ENCODE measurements at regions not wholly inside any gene's neighbourhood (a gene's known extent, or its start where the extent isn't known, plus 50 kb on each side); places are given as distances from the start of the nearest gene placed in this dataset.

DNA sequence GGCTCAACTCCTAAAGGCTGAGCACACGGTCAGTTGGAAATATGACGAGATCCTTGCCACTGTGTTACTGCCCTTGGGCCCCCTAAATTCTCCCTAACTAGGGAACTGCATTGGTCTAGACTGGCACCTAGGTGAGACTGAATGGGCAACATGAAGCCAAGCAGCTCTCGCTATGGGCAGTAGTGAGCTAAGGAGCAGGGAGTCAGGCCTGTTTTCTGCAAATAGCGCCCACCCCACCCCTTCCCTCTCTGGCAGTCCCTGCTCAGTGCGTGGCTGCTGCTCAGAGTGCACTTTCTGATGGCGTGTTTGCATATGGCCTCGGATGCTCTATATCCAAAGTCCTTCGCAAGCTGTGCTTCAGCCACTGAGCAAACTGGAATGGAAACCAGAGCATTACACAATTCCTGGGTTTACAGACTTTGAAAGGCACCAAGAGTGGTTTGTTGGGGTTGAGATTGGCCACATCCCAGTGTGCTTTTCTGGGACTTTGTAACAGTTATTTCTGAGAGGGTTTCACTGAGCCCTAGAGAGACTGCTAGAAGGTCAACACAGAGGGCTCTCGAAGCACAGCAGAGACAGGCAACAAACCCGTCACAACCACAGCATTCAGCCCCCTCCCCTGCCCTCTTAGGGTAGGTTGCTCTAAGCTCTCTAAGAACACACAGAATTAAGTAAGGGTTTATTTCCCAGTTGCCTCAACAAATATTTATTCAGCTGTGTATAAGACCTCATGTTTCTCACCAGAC, 419.9 kb downstream of the STK39 start (continued):
- TF ChIP-seq, protein P1, sequence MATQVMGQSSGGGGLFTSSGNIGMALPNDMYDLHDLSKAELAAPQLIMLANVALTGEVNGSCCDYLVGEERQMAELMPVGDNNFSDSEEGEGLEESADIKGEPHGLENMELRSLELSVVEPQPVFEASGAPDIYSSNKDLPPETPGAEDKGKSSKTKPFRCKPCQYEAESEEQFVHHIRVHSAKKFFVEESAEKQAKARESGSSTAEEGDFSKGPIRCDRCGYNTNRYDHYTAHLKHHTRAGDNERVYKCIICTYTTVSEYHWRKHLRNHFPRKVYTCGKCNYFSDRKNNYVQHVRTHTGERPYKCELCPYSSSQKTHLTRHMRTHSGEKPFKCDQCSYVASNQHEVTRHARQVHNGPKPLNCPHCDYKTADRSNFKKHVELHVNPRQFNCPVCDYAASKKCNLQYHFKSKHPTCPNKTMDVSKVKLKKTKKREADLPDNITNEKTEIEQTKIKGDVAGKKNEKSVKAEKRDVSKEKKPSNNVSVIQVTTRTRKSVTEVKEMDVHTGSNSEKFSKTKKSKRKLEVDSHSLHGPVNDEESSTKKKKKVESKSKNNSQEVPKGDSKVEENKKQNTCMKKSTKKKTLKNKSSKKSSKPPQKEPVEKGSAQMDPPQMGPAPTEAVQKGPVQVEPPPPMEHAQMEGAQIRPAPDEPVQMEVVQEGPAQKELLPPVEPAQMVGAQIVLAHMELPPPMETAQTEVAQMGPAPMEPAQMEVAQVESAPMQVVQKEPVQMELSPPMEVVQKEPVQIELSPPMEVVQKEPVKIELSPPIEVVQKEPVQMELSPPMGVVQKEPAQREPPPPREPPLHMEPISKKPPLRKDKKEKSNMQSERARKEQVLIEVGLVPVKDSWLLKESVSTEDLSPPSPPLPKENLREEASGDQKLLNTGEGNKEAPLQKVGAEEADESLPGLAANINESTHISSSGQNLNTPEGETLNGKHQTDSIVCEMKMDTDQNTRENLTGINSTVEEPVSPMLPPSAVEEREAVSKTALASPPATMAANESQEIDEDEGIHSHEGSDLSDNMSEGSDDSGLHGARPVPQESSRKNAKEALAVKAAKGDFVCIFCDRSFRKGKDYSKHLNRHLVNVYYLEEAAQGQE (IDR thresholded peaks at IDR 0.05): peak; percentile 70
- TF ChIP-seq FOXA1 (IDR thresholded peaks at IDR 0.05) (peak; percentile 67), CTCF (IDR thresholded peaks at IDR 0.05; ENCODE audit: low read depth, low read length, missing input control) (no peak), HNF4G (IDR thresholded peaks at IDR 0.05) (peak; percentile 98), YY1 (IDR thresholded peaks at IDR 0.05) (peak; percentile 93)

DNA sequence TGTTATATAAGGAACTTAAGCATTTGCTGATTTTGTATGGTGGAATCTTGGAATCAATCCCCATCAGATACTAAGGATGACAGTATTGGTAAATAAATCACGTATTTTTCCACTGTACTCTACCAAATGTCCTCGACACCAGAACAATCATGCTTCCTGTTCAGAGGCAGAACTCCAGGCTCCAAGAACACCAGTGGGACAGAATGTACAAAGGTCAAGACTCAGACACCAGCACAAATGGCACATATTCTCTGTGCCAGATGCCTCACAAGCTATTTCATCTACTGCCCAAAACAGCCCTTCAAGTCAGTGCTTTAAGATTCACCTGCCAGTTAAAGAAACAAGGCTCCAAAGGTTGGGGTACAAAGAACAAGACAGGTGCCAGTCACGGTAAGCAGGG, 420.5 kb downstream of the STK39 start:
- H3K4me3 ChIP-seq (ENCODE audit: low read depth in 1 of 3, low read length in 3 of 3): no peak overlapping the region
- WGBS: 31% methylated on average over 3 of the region's 3 CpGs
- TF ChIP-seq FOXA1 (IDR thresholded peaks at IDR 0.05) (no peak), JUND (IDR thresholded peaks at IDR 0.05) (peak in 1 of 2 donors; percentile 39), HNF4G (IDR thresholded peaks at IDR 0.05) (no peak), SP1 (IDR thresholded peaks at IDR 0.05) (peak; percentile 58), HNF4A (conservative IDR thresholded peaks at IDR 0.05) (no peak), YY1 (IDR thresholded peaks at IDR 0.05) (no peak), FOXA2 (IDR thresholded peaks at IDR 0.05) (no peak), EGR1 (IDR thresholded peaks at IDR 0.05; ENCODE audit: low read depth in 2 of 2) (no peak), RXRA (IDR thresholded peaks at IDR 0.05) (peak; percentile 19 to 59), NR2F2 (IDR thresholded peaks at IDR 0.05) (no peak), RAD21 (IDR thresholded peaks at IDR 0.05) (peak in 1 of 2 donors; percentile 8), ZBTB33 (IDR thresholded peaks at IDR 0.05) (no peak), GABPA (IDR thresholded peaks at IDR 0.05 in 1 of 2, conservative IDR thresholded peaks at IDR 0.05 in 1 of 2) (no peak)
- TF ChIP-seq, protein P1 (IDR thresholded peaks at IDR 0.05): no peak
- TF ChIP-seq, protein P2, sequence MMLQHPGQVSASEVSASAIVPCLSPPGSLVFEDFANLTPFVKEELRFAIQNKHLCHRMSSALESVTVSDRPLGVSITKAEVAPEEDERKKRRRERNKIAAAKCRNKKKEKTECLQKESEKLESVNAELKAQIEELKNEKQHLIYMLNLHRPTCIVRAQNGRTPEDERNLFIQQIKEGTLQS (IDR thresholded peaks at IDR 0.05): peak; percentile 24
- TF ChIP-seq, protein P3, sequence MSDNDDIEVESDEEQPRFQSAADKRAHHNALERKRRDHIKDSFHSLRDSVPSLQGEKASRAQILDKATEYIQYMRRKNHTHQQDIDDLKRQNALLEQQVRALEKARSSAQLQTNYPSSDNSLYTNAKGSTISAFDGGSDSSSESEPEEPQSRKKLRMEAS (IDR thresholded peaks at IDR 0.05): no peak
- H3K27ac ChIP-seq (ENCODE audit: low read depth in 1 of 2, low read length in 2 of 2): peak overlapping the region; percentile 62 to 67
- peaks cover 3 to 26% (median 12%) of the 10 kb centered on the region in 4 donors for H3K4me1 ChIP-seq (ENCODE audit: control insufficient read depth in 4 of 4, insufficient read depth in 4 of 4, low read length in 3 of 4)
- H3K9me3 ChIP-seq (ENCODE audit: control insufficient read depth in 4 of 4, low read length in 3 of 4): no peaks in the 10 kb centered on the region
- no peaks in the 10 kb centered on the region for H3K36me3 ChIP-seq (ENCODE audit: control insufficient read depth in 4 of 4, insufficient read depth in 3 of 4, low read depth in 1 of 4, low read length in 3 of 4)
- H3K27me3 ChIP-seq (ENCODE audit: control insufficient read depth in 4 of 4, insufficient read depth in 4 of 4, low read length in 3 of 4): no peaks in the 10 kb centered on the region
- DNase-seq (ENCODE audit: low spot score): no peak
- H3K9ac ChIP-seq (ENCODE audit: low read depth in 1 of 2, low read length in 2 of 2): no peak overlapping the region
